ENCODE measurements at regions not wholly inside any gene's neighbourhood (a gene's known extent, or its start where the extent isn't known, plus 50 kb on each side); places are given as distances from the start of the nearest gene placed in this dataset.

- Histone ChIP-seq H3K9me3 (ENCODE audit: low read length) (no peaks in the 10 kb centered on the region), H3F3A (ENCODE audit: low read length, unreplicated experiment) (no peaks in the 10 kb centered on the region), H4K20me1 (ENCODE audit: low read length) (no peaks in the 10 kb centered on the region), H3K79me2 (ENCODE audit: low read length) (no peaks in the 10 kb centered on the region), H3K27me3 (ENCODE audit: low read length) (no peaks in the 10 kb centered on the region), H3K4me1 (ENCODE audit: insufficient read depth, low read length) (peaks cover 4% of the 10 kb centered on the region; the same call in 1 of the 2 replicates), H3K36me3 (ENCODE audit: low read depth, low read length) (no peaks in the 10 kb centered on the region), H3K9me2 (replicated peaks; ENCODE audit: low read length) (no peaks in the 10 kb centered on the region), H3K27ac (ENCODE audit: low read length) (no peak overlapping the region), H3K4me2 (ENCODE audit: low read length) (no peak overlapping the region), H2AFZ (ENCODE audit: low read length) (no peak overlapping the region), H3K9ac (ENCODE audit: low read length) (no peak overlapping the region), H3K4me3 (ENCODE audit: low read length) (no peak overlapping the region)
- no TSS peak for BruUV-seq (replicated peaks)
- CTCF ChIA-PET, result no interaction called here
- TF ChIP-seq CTCF (conservative IDR thresholded peaks at IDR 0.05; ENCODE audit: low read depth, low read length) (no peak), EZH2phosphoT487 (IDR thresholded peaks at IDR 0.05; ENCODE audit: borderline replicate concordance, low read length) (no peak), EZH2 (IDR thresholded peaks at IDR 0.05; ENCODE audit: low read length, unreplicated experiment) (no peak)
- intact Hi-C loops (cut with micrococcal nuclease), result no loop called here
- POLR2A ChIA-PET (ENCODE audit: unreplicated experiment), result no interaction called here
- no peak for ATAC-seq
- no peak for DNase-seq
Observed at GRCh38 chr10:3873728-3874461, 88.9 kb upstream of the KLF6 start.

- Histone ChIP-seq H3K9me2 (replicated peaks; ENCODE audit: low read length) (no peaks in the 10 kb centered on the region), H3K79me2 (ENCODE audit: low read length) (no peaks in the 10 kb centered on the region), H2AFZ (ENCODE audit: low read length) (no peak overlapping the region), H3K9me3 (ENCODE audit: low read length) (no peaks in the 10 kb centered on the region), H3F3A (ENCODE audit: low read length, unreplicated experiment) (no peaks in the 10 kb centered on the region), H4K20me1 (ENCODE audit: low read length) (no peaks in the 10 kb centered on the region), H3K36me3 (ENCODE audit: low read depth, low read length) (no peaks in the 10 kb centered on the region), H3K27ac (ENCODE audit: low read length) (no peak overlapping the region), H3K4me1 (ENCODE audit: insufficient read depth, low read length) (peaks cover 9% of the 10 kb centered on the region), H3K4me2 (ENCODE audit: low read length) (no peak overlapping the region), H3K4me3 (ENCODE audit: low read length) (no peak overlapping the region), H3K9ac (ENCODE audit: low read length) (no peak overlapping the region), H3K27me3 (ENCODE audit: low read length) (no peaks in the 10 kb centered on the region)
- DNase-seq (no peak), ATAC-seq (no peak)
- ChIA-PET CTCF (no interaction called here), POLR2A (ENCODE audit: unreplicated experiment) (no interaction called here)
- intact Hi-C loops (cut with micrococcal nuclease), result no loop called here
- no TSS peak for BruUV-seq (replicated peaks)
- TF ChIP-seq CTCF (conservative IDR thresholded peaks at IDR 0.05; ENCODE audit: low read depth, low read length) (no peak), EZH2 (IDR thresholded peaks at IDR 0.05; ENCODE audit: low read length, unreplicated experiment) (no peak), EZH2phosphoT487 (IDR thresholded peaks at IDR 0.05; ENCODE audit: borderline replicate concordance, low read length) (no peak)
Observed at GRCh38 chr10:3872712-3873329, 87.8 kb upstream of the KLF6 start.

- Histone ChIP-seq H3K27ac (ENCODE audit: low read length) (no peak overlapping the region), H3F3A (ENCODE audit: low read length, unreplicated experiment) (no peaks in the 10 kb centered on the region), H3K79me2 (ENCODE audit: low read length) (no peaks in the 10 kb centered on the region), H3K36me3 (ENCODE audit: low read depth, low read length) (no peaks in the 10 kb centered on the region), H3K4me2 (ENCODE audit: low read length) (no peak overlapping the region), H3K4me3 (ENCODE audit: low read length) (no peak overlapping the region), H2AFZ (ENCODE audit: low read length) (no peak overlapping the region), H3K4me1 (ENCODE audit: insufficient read depth, low read length) (peaks cover 18% of the 10 kb centered on the region), H3K9ac (ENCODE audit: low read length) (no peak overlapping the region), H4K20me1 (ENCODE audit: low read length) (no peaks in the 10 kb centered on the region), H3K9me2 (replicated peaks; ENCODE audit: low read length) (no peaks in the 10 kb centered on the region), H3K27me3 (ENCODE audit: low read length) (no peaks in the 10 kb centered on the region), H3K9me3 (ENCODE audit: low read length) (no peaks in the 10 kb centered on the region)
- ChIA-PET POLR2A (ENCODE audit: unreplicated experiment) (interaction anchor here (0.7 kb wide), 1 partner anchor 18 kb away, joined by 8 read pairs; no protein-coding TSS in a partner anchor), CTCF (no interaction called here)
- intact Hi-C loops (cut with micrococcal nuclease), result no loop called here
- TF ChIP-seq EZH2 (IDR thresholded peaks at IDR 0.05; ENCODE audit: low read length, unreplicated experiment), result no peak
- no peak for TF ChIP-seq CTCF (conservative IDR thresholded peaks at IDR 0.05; ENCODE audit: low read depth, low read length)
- no peak for TF ChIP-seq EZH2phosphoT487 (IDR thresholded peaks at IDR 0.05; ENCODE audit: borderline replicate concordance, low read length)
- DNase-seq, result no peak
- ATAC-seq, result no peak
- BruUV-seq (replicated peaks), result no TSS peak
Observed at GRCh38 chr10:3871424-3871996, 86.5 kb upstream of the KLF6 start.

Data from PC-3 (cell line).